ENCODE measurements at regions not wholly inside any gene's neighbourhood (a gene's known extent, or its start where the extent isn't known, plus 50 kb on each side); places are given as distances from the start of the nearest gene placed in this dataset.
A peak's percentile ranks its signal among the peaks of the same experiment; 100 is the strongest.
"Not testable (repeated sequence)": the region's sequence is repeated elsewhere in the genome, so short reads cannot be mapped to it uniquely, and the experiment has no call there.

GRCh38 chr15:20785151-20785936 lies 80.8 kb downstream of the POTEB2 start:
- not testable (repeated sequence) for H3K27ac ChIP-seq
- peak; percentile 73 for TF ChIP-seq CTCF (conservative IDR thresholded peaks at IDR 0.05)

GRCh38 chr15:20783598-20784184 lies 82.4 kb downstream of the POTEB2 start:
- H3K27ac ChIP-seq, result not testable (repeated sequence)

GRCh38 chr15:20775412-20775811 lies 90.7 kb downstream of the POTEB2 start:
- not testable (repeated sequence) for H3K27ac ChIP-seq

GRCh38 chr15:20767943-20768342 lies 98.2 kb downstream of the POTEB2 start:
- not testable (repeated sequence) for H3K27ac ChIP-seq

GRCh38 chr15:20762422-20762821 lies 103.7 kb downstream of the POTEB2 start:
- H3K27ac ChIP-seq, result not testable (repeated sequence)

- H3K27ac ChIP-seq, result not testable (repeated sequence)
Measured at GRCh38 chr15:20756440-20756839, 109.7 kb downstream of the POTEB2 start.

- not testable (repeated sequence) for H3K27ac ChIP-seq
Measured at GRCh38 chr15:20755665-20756398, 110.3 kb downstream of the POTEB2 start.

- not testable (repeated sequence) for H3K27ac ChIP-seq
Measured at GRCh38 chr15:20733493-20733892, 132.6 kb downstream of the POTEB2 start.
